Vagina (tissue), 2 donors: ENCODE measurements at regions not wholly inside any gene's neighbourhood (a gene's known extent, or its start where the extent isn't known, plus 50 kb on each side); places are given as distances from the start of the nearest gene placed in this dataset.

Source experiments
- POLR2A ChIP-seq, 2 donors: fragments of 450-650 bp; IDR thresholded peaks; one replicate each; pipeline ENCODE4 v1.6.1; 2017; ENCODE audit warnings: antibody characterized with exemption in 2 of 2, mild to moderate bottlenecking in 2 of 2, moderate library complexity in 2 of 2
- TF ChIP-seq, protein P1 (sequence below), 3 experiments: fragments of 450-650 bp in 2 of 3; fragments of 200-600 bp in 1 of 3; sonication (generic) in 1 of 3; IDR thresholded peaks; one replicate each; pipeline ENCODE4 v1.5.1; 2017 to 2019; ENCODE audit warnings: antibody characterized with exemption in 3 of 3, mild to moderate bottlenecking in 2 of 3, moderate library complexity in 2 of 3

DNA sequence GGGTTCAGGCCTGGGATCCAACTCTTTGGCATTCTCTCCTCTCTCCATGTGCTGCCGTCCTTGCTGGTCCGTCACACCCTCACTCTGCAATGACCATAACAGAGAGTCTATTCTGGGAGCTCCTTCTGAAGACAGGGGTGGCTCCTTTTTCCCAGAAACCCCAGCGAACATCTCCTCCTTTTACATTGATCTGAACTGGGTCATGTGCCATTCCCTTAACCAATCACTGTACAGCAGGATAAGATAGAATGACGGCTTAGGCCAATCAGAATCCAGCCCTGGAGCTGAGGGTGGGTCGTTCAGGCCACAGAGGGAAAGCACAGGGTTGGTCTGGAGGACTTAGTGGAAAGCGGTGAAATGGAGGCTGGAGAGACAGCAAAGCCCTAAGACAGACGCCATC, 740.1 kb downstream of the MATN1 start:
- TF ChIP-seq, protein P1, sequence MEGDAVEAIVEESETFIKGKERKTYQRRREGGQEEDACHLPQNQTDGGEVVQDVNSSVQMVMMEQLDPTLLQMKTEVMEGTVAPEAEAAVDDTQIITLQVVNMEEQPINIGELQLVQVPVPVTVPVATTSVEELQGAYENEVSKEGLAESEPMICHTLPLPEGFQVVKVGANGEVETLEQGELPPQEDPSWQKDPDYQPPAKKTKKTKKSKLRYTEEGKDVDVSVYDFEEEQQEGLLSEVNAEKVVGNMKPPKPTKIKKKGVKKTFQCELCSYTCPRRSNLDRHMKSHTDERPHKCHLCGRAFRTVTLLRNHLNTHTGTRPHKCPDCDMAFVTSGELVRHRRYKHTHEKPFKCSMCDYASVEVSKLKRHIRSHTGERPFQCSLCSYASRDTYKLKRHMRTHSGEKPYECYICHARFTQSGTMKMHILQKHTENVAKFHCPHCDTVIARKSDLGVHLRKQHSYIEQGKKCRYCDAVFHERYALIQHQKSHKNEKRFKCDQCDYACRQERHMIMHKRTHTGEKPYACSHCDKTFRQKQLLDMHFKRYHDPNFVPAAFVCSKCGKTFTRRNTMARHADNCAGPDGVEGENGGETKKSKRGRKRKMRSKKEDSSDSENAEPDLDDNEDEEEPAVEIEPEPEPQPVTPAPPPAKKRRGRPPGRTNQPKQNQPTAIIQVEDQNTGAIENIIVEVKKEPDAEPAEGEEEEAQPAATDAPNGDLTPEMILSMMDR (IDR thresholded peaks at IDR 0.05): no peak
- TF ChIP-seq POLR2A (IDR thresholded peaks at IDR 0.05): no peak
